Fibroblast of villous mesenchyme (primary cell): ENCODE measurements at regions not wholly inside any gene's neighbourhood (a gene's known extent, or its start where the extent isn't known, plus 50 kb on each side); places are given as distances from the start of the nearest gene placed in this dataset.

Experiments
- DNase-seq: peaks from one replicate; pipeline ENCODE4 v3.0.0-alpha.2; 2010; ENCODE audit warnings: low read depth
- H3K4me3 ChIP-seq: 2 replicates; pipeline ENCODE4 v1.5.1; 2011; ENCODE audit warnings: low read depth, mild to moderate bottlenecking, low read length
- TF ChIP-seq, protein P1 (sequence below): IDR thresholded peaks from 2 replicates; pipeline ENCODE4 v1.5.1; 2012; ENCODE audit warnings: low read depth, mild to moderate bottlenecking, low read length; ENCODE audit not compliant: insufficient read depth

DNA sequence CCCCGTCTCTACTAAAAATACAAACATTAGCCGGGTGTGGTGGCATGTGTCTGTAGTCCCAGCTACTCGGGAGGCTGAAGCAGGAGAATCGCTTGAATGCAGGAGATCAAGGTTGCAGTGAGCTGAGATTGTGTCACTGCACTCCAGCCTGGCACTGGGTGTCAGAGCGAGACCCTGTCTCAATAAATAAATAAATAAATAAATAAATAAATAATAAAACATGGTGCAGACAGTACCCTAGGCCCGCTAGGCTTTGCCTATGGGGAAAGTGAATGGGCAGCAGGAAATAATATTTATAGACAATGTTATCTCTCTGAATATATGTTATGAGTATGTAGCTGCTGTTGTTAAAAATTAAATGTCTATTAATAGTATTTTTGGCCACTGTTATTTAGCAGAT, 130.4 kb downstream of the LARP7 start:
- TF ChIP-seq, protein P1, sequence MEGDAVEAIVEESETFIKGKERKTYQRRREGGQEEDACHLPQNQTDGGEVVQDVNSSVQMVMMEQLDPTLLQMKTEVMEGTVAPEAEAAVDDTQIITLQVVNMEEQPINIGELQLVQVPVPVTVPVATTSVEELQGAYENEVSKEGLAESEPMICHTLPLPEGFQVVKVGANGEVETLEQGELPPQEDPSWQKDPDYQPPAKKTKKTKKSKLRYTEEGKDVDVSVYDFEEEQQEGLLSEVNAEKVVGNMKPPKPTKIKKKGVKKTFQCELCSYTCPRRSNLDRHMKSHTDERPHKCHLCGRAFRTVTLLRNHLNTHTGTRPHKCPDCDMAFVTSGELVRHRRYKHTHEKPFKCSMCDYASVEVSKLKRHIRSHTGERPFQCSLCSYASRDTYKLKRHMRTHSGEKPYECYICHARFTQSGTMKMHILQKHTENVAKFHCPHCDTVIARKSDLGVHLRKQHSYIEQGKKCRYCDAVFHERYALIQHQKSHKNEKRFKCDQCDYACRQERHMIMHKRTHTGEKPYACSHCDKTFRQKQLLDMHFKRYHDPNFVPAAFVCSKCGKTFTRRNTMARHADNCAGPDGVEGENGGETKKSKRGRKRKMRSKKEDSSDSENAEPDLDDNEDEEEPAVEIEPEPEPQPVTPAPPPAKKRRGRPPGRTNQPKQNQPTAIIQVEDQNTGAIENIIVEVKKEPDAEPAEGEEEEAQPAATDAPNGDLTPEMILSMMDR = no peak
- DNase-seq = no peak
- H3K4me3 ChIP-seq = no peak overlapping the region

DNA sequence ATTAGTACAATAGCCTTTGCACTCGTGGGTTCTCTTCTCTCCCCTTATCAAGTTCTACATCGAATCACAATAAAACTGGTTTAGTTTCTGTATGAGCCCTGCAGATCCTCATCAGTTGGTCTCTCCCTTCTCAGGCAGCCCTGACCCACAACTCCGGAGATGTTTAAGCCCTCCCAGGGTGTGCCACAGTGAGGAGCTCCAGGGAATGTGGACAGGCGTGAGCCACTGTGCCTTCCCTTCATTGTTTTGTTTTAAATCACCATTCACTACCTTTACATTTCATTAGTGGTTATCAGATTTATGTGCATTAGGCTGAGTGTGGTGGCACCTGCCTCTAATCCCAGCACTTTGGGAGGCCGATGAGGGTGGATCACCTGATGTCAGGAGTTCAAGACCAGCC, 133.2 kb downstream of the LARP7 start:
- H3K4me3 ChIP-seq = no peak overlapping the region
- no peak for DNase-seq
- TF ChIP-seq, protein P1 = no peak

DNA sequence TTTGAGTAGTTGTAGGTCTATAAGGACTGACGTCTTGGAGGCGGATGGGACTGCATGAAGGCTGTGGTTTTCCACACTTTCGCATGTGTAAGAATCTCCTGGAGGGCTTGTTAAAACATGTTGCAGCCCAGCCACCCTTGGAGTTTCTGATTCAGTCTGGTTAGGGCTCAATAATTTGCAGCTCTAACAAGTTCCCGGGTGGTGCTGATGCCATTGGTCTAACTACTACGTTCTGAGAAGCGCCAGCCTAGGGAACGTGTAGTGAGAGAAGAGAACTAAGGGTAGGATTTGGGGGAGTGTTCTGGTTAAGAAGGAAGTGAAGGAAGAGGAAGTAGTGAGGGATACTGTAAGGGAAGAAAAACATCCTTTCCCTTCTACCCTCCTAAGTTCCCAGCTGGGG, 138.9 kb downstream of the LARP7 start:
- H3K4me3 ChIP-seq = no peak overlapping the region
- DNase-seq = no peak
- TF ChIP-seq, protein P1 = no peak

DNA sequence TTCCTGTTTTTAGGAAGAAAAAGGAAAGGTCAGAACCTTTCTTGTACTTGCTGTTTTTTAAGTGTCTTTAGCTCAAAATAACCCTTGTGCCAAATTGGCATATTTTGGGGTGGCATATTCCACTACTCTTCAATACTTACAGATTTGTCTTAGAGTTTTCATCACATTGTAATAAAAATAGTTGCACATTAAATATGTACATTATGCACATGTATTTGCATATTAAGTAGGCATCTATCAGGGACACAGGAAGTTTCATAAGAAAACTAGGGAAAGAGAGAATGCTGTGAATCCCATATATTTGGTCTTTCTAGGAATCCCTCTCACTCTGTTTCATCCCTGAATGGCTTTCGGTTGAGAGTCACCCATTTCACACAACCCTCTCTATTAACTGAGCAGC, 139.6 kb downstream of the LARP7 start:
- no peak for DNase-seq
- H3K4me3 ChIP-seq = no peak overlapping the region
- TF ChIP-seq, protein P1 = no peak

DNA sequence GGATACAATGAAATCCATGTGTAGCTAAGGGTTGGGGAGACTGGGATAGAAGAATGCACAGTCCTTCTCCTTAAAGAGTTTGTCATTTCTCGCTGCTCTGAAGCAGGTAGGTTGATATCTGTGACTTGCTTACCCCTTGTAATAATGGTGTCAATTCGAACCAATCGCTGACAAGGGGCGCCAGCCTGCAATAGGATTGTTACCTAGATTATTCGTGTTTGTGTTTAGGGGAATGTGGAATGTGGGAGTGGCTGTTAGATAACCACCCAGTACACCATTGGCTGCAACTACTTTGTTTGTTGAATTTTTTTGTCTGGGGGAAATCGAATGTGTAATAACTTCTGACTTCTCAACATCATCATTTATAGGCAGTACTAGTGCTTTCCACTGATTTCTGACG, 141.6 kb downstream of the LARP7 start:
- no peak for DNase-seq
- TF ChIP-seq, protein P1 = no peak
- no peak overlapping the region for H3K4me3 ChIP-seq

DNA sequence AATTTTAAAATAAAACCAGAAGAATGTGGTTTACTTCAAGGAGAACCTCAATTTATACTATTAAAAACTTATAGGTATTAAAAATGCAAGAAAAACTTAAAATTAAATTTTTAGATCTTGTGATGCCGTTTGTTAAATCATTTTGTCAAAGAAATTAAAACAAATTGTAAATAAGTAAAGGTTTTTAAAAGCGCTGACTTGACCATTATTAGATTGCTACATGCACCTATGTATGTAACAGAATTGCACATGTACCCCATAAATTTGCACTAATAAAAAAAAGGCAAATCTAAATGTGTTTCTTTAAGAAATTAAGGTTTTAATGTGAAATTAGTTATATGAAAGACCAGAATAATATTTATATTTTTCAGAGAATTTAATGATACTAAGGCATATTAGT, 156.1 kb downstream of the LARP7 start:
- no peak for DNase-seq
- H3K4me3 ChIP-seq = no peak overlapping the region
- TF ChIP-seq, protein P1 = no peak

DNA sequence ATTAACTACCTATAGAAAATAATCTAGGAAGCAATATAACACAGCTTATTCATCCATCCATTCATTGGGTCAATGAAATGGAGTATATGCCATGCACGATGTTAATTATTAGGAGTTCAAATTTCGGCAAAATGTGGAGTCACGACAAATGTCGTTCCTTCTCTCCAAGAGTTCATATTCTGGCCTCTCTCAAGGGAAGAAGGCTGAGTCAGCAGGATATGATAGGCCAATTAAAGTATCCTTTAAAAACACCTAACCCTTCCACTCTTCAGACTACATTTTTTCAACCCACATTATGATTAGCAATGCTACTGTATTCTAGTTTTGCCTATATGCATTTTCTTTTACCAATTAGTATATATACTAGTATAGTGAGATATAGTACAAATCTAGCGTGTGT, 163.1 kb downstream of the LARP7 start:
- DNase-seq = no peak
- TF ChIP-seq, protein P1 = no peak
- no peak overlapping the region for H3K4me3 ChIP-seq
